Heart right ventricle (tissue), 16 donors: ENCODE measurements at regions not wholly inside any gene's neighbourhood (a gene's known extent, or its start where the extent isn't known, plus 50 kb on each side); places are given as distances from the start of the nearest gene placed in this dataset.

ENCODE experiments used
- ATAC-seq, 8 donors: fragments of 200-7000 bp; cut with Tn5 transposase; one replicate each; pipeline ENCODE4 v1.9.1; 2020; ENCODE audit warnings: mild to moderate bottlenecking in 8 of 8, moderate library complexity in 8 of 8, moderate number of reproducible peaks in 1 of 8
- DNase-seq, 2 donors: peaks; one replicate each; pipeline ENCODE4 v3.0.0-alpha.2; 2020
- H3K27ac ChIP-seq, 10 donors: fragments of 200-600 bp; sonication (generic) in 2 of 10; one replicate each; pipeline versions ENCODE4 v1.5.0 to v1.8.0; 2020 to 2022; ENCODE audit warnings: mild to moderate bottlenecking in 3 of 10
- H3K27me3 ChIP-seq, 7 donors: fragments of 200-600 bp; one replicate each; pipeline ENCODE4 v1.8.0; 2021 to 2022; ENCODE audit warnings: mild to moderate bottlenecking in 2 of 7
- H3K36me3 ChIP-seq, 9 donors: fragments of 200-600 bp; sonication (generic) in 1 of 9; one replicate each; pipeline versions ENCODE4 v1.5.0 to v1.8.0; 2020 to 2022; ENCODE audit warnings: mild to moderate bottlenecking in 2 of 9
- H3K4me1 ChIP-seq, 9 donors: fragments of 200-600 bp; sonication (generic) in 1 of 9; one replicate each; pipeline versions ENCODE4 v1.5.0 to v1.8.0; 2020 to 2022; ENCODE audit warnings: mild to moderate bottlenecking in 4 of 9
- H3K4me3 ChIP-seq, 10 donors: fragments of 200-600 bp; sonication (generic) in 2 of 10; one replicate each; pipeline versions ENCODE4 v1.5.0 to v1.8.0; 2020 to 2022; ENCODE audit warnings: mild to moderate bottlenecking in 7 of 10, moderate library complexity in 2 of 10
- H3K9me3 ChIP-seq, 11 donors: fragments of 200-600 bp in 10 of 11; sonication (generic) in 2 of 11; one replicate each; pipeline versions ENCODE4 v1.5.0 to v1.8.0; 2013 to 2022; ENCODE audit warnings: mild to moderate bottlenecking in 2 of 11, control low read depth in 1 of 11, moderate library complexity in 1 of 11
- WGBS, 2 donors: extraction: QIAGEN DNeasy Blood & Tissue Kit; methylation state at CpG; one replicate each; pipeline ENCODE4 v1.1.7; 2013; ENCODE audit warnings: inconsistent platforms in 1 of 2; 5-methylcytosine and 5-hydroxymethylcytosine counted together
- intact Hi-C, 10 donors: fragments of 100-400 bp; cut with DNase I; formaldehyde crosslinking; loops; one replicate each; pipeline versions ENCODE4 v1.11.1 to v1.14.2; 2022
- TF ChIP-seq, protein P1 (sequence below), 9 donors: fragments of 200-600 bp; sonication (generic) in 2 of 9; IDR thresholded peaks; one replicate each; pipeline versions ENCODE4 v1.5.0 to v1.8.0; 2021 to 2022; ENCODE audit warnings: antibody characterized with exemption in 9 of 9, mild to moderate bottlenecking in 5 of 9, moderate library complexity in 1 of 9
- donor health status: Arrhythmogenic right ventricular cardiomyopathy.
- donor health status: ischemic (EF 13 %, LVEDD 7.1; RV severe dilation, severe dysfunction).
- donor health status: healthy with polysubstance abuse.
- donor health status: DM: no; HTN: yes; CAD: no.
- donor health status: DM: no; HTN: no; CAD: no.
- donor health status: ischemic (EF 25% LVEDD 6.9; RV normal size, moderate dysfunction).
- donor health status: ischemic (EF 25% LVEDD 5.7; RV mildly dilated, moderate dysfunction).
- donor health status: healthy.
- donor health status: DM: yes; HTN: yes; CAD: no.
- donor health status: Ischemic cardiomyopathy.
- donor health status: ischemic (EF 35%, LVEDD 5.7; RV mildly dilated, moderate dysfunction).
- donor health status: nonischemic (EF 11% LVEDD 7.7; RV severe dilation, severe dysfunction).
- donor health status: DM: yes; HTN: yes; CAD: no.
- donor health status: PGD.
- donor health status: ischemic (EF 29% LVEDD 5.4; RV normal size, mild dysfunction).
- donor health status: nonischemic (EF 23%, LVEDD 6.1; RV moderate dilation, normal function).

DNA sequence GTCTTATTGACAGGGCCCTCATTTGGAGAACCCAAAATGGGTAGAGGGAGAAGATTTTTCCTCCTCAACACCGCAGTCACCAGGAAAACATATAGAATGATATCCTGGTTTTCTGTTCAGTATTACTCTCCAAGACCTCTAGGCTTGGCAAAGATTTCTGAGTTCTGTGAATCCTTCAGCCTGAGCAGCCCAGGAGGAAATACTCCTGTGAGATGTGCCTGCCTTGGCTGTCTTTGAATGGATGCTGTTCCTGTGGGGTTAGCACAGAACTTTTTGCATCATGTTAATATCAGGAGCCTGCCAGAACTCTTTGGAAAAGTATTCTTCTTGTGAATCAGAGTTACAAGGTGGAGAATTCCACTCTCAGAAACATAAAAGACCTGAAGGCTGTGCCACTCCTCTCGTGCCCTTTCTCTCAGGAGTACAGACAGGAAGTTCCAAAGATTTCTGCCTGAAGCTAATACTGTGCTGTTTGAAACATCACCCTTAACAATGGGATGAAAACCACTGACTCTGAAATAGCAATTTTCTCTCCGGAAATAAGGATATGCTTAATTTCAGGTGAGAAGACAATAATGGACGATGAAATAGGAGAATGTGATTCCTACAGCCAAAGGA lies 520.1 kb upstream of the NBEA start:
- TF ChIP-seq, protein P1, sequence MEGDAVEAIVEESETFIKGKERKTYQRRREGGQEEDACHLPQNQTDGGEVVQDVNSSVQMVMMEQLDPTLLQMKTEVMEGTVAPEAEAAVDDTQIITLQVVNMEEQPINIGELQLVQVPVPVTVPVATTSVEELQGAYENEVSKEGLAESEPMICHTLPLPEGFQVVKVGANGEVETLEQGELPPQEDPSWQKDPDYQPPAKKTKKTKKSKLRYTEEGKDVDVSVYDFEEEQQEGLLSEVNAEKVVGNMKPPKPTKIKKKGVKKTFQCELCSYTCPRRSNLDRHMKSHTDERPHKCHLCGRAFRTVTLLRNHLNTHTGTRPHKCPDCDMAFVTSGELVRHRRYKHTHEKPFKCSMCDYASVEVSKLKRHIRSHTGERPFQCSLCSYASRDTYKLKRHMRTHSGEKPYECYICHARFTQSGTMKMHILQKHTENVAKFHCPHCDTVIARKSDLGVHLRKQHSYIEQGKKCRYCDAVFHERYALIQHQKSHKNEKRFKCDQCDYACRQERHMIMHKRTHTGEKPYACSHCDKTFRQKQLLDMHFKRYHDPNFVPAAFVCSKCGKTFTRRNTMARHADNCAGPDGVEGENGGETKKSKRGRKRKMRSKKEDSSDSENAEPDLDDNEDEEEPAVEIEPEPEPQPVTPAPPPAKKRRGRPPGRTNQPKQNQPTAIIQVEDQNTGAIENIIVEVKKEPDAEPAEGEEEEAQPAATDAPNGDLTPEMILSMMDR (IDR thresholded peaks at IDR 0.05): no peak
- H3K27ac ChIP-seq: no peak overlapping the region
- peaks cover 0 to 8% (median 0%) of the 10 kb centered on the region in 9 donors for H3K4me1 ChIP-seq
- no peak for DNase-seq
- no peak overlapping the region for H3K4me3 ChIP-seq
- intact Hi-C loops: no loop called here
- no peaks in the 10 kb centered on the region for H3K27me3 ChIP-seq
- no peaks in the 10 kb centered on the region for H3K36me3 ChIP-seq
- H3K9me3 ChIP-seq: no peaks in the 10 kb centered on the region
- WGBS, 2 donors: 57 to 68% methylated on average over 4 of the region's 4 CpGs
- ATAC-seq: no peak

DNA sequence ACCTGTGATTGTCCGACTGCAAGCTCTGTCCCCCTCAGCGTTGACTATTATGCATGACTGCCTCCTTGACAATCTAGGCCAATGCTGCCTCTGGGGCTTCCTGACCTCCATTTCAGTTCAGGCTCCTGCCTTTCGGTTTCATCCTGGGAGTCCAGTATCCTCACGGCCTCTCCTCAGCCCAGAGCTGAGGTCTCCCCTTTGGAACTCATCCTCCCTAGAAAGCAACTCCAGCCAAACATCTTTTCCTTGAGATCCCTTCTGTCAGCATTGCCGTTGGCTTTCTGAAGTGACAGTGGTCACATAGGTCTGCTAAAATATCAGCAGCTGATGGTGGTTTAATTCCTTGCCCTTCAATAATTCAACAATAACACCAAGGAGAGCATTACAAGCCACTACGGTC lies 519.1 kb upstream of the NBEA start:
- Histone ChIP-seq H3K4me1 (no peaks in the 10 kb centered on the region), H3K4me3 (no peak overlapping the region), H3K27me3 (no peaks in the 10 kb centered on the region), H3K9me3 (no peaks in the 10 kb centered on the region), H3K27ac (no peak overlapping the region), H3K36me3 (no peaks in the 10 kb centered on the region)
- ATAC-seq: no peak
- TF ChIP-seq, protein P1 (IDR thresholded peaks at IDR 0.05): no peak
- DNase-seq: no peak
- 94 to 98% methylated on average over 6 of the region's 6 CpGs for WGBS, 2 donors
- intact Hi-C loops: no loop called here

DNA sequence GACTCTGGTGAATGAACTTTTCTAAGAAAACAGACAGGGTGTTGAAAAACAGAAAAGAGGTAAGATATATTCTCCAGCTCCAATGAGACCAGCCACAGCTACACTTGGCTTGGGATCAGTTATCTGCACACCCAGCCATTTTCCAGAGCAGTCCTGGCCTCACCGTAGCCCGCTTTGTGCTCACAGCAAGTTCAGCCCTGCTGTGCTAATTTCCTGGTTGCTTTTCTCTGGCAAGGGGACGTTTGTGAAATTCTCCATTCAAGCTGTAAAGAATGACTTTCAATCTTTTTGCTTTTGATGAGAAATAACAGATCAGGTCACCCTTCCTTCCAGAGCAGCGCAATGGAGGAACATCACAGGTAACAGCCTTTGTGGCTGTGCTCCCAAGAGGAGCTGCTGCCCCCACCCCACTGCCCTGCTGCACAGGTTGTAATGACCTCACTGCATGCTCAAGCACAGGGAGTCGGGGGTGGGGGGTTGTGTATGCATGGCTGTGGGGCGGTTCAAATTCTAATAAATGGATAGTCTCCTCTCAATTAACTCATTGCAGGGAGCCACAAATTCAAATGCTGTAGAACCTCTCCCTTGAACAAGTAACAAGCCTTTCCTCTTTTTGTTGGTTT lies 516.6 kb upstream of the NBEA start:
- H3K27me3 ChIP-seq: no peaks in the 10 kb centered on the region
- H3K4me3 ChIP-seq: no peak overlapping the region
- DNase-seq: no peak
- TF ChIP-seq, protein P1 (IDR thresholded peaks at IDR 0.05): no peak
- no peak for ATAC-seq
- no peak overlapping the region for H3K27ac ChIP-seq
- 77 to 83% methylated on average over 6 of the region's 6 CpGs for WGBS, 2 donors
- H3K9me3 ChIP-seq: no peaks in the 10 kb centered on the region
- no peaks in the 10 kb centered on the region for H3K4me1 ChIP-seq
- H3K36me3 ChIP-seq: no peaks in the 10 kb centered on the region
- intact Hi-C loops: no loop called here

DNA sequence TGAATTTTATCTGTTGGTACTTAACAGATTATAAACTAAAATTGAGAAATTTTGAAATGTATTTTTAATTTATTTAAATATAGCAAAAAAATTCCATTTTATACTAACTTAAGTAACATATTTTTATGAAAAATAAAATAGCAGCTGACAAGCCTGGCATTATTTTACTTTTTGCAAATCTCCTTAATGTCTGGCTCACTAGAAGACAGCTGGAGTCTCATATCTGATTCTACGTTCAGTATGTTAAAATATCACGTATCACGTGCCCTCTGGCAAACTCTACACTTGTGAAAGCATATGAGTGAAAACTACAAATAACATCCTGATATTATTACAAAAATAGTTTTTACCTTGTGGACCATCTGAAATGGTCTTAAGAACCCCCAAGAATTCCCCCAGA lies 513.2 kb upstream of the NBEA start:
- TF ChIP-seq, protein P1 (IDR thresholded peaks at IDR 0.05): no peak
- Histone ChIP-seq H3K4me1 (no peaks in the 10 kb centered on the region), H3K9me3 (no peaks in the 10 kb centered on the region), H3K36me3 (no peaks in the 10 kb centered on the region), H3K4me3 (no peak overlapping the region), H3K27ac (no peak overlapping the region), H3K27me3 (no peaks in the 10 kb centered on the region)
- 79% methylated on average over 3 of the region's 3 CpGs for WGBS, 2 donors
- intact Hi-C loops: no loop called here
- DNase-seq (no peak), ATAC-seq (no peak)
